ENCODE measurements at regions not wholly inside any gene's neighbourhood (a gene's known extent, or its start where the extent isn't known, plus 50 kb on each side); places are given as distances from the start of the nearest gene placed in this dataset.

- DNase-seq (ENCODE audit: low read depth), result no peak
These were observed 53.8 kb upstream of the RANBP3L start for GRCh38 chr5:36355516-36355915.

- DNase-seq (ENCODE audit: low read depth), result no peak
These were observed 55.2 kb upstream of the RANBP3L start for GRCh38 chr5:36356915-36357314.

- DNase-seq (ENCODE audit: low read depth), result no peak
These were observed 55.8 kb upstream of the RANBP3L start for GRCh38 chr5:36357391-36357975.

DNA sequence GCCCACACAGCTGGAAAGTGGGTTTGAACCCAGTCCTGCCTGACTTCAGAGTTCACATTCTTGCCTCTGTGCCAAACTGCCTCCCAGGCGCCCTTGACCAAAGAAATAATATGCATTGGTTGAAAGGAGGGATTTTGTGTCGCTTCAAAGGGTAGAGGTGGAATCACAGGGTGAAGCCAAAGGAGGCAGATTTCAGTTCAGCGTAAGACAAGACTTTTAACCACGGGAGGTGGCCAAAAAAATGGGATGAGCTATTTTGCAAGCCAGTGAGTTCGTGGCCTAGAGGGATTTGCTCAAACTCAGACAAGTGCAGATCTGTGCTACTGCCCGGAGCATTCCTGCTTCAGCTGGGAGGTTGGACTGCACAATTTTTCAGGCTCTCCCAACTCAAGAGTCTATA lies 57.6 kb upstream of the RANBP3L start:
- no peak for DNase-seq (ENCODE audit: low read depth)

DNA sequence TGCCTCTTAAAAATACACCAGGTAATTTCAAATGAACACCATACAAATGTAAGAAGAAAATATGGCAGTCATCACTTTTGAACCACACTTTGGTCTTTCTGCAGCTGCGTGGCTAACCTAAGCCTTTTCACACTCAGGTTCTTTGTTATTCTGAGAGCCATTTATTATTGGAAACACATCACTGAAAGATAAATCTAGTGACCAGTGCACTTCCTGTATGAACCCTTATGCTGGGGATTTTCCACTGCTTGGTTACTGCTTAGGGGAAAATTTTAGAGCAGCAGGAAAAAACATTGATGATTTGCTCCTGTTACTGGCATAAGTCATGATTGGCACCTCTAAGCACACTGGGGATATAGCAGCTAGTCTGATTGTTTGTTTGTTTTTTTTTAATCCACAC lies 58.6 kb upstream of the RANBP3L start:
- no peak for DNase-seq (ENCODE audit: low read depth)

DNA sequence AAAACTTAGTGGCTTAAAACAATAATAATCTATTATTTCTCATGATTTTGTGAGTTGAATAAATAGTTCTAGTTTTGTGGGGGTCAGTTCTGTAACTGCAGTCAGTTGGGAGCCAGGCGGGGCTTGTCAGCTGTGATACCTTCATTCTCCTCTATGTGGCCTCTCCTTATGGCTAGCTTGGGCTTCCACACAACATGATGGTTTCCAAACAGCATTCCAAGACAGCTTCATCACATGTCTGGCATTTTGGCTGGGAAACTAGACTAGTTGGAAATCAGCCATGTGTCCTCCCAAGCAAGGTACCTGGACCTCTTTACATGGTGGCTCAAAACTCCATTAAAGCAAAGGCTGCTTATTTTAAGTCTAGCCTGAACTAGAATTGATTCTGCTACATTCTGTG lies 61.4 kb upstream of the RANBP3L start:
- DNase-seq (ENCODE audit: low read depth), result no peak

- DNase-seq (ENCODE audit: low read depth), result no peak
These were observed 62.0 kb upstream of the RANBP3L start for GRCh38 chr5:36363744-36364143.

DNA sequence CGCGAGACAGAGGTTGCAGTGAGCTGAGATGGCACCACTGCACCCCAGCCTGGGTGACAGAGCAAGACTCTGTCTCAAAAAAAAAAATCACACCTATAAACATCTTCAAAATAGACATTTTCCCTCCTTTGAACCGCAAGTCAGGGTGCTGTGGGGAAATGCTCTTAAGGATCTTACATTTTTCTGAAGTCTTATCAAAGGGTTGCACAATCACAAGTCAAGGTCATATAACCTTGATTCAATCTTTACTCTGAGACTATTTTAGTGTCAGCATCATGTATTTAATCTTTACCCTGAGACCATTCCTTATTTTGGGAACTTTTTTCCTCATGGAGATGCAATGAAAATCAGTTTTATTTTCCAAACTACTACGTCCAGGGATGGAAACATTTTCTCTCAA lies 62.8 kb upstream of the RANBP3L start:
- DNase-seq (ENCODE audit: low read depth), result no peak

DNA sequence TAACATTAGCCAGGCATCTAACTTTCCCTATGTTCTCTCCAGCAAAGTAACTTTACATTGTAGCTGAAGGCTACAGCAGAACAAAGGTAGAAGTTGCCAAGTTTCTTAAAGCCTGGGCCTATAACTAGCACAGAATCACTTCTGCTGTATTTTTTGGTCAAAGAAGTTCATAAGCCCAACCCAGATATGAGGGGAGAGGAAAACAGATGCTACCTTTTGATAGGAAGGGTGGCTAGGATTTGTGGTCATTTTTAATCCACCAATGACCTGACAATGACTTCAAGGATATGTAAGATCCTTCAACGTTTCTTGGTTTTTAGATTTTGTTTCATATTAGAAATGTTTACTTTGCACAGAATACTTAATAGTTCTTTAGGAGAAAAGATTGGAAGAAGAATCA lies 64.2 kb upstream of the RANBP3L start:
- DNase-seq (ENCODE audit: low read depth), result no peak

GRCh38 chr5:36366883-36367282 lies 65.2 kb upstream of the RANBP3L start:
- no peak for DNase-seq (ENCODE audit: low read depth)

GRCh38 chr5:36367524-36367923 lies 65.8 kb upstream of the RANBP3L start:
- DNase-seq (ENCODE audit: low read depth), result no peak

GRCh38 chr5:36369219-36369690 lies 67.6 kb upstream of the RANBP3L start:
- no peak for DNase-seq (ENCODE audit: low read depth)

GRCh38 chr5:36370073-36370472 lies 68.4 kb upstream of the RANBP3L start:
- no peak for DNase-seq (ENCODE audit: low read depth)

DNA sequence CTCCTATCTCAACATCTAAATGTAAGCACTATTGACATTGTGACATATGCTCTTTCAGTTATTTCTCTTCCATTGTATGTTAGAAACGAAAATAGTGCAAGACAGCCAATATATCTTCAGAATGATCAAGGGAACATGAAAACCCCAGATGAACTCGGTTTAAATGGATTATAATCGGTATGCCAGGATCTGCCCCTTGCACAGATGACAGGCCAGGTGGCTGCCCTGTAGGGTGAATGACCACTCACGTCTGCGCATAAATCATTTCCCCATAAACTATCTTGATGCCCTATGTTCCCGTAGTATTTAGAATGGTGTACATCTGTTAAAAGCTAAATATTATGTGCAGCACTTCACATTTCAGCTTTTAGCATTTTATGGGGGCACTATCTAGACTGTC lies 69.7 kb upstream of the RANBP3L start:
- no peak for DNase-seq (ENCODE audit: low read depth)

DNA sequence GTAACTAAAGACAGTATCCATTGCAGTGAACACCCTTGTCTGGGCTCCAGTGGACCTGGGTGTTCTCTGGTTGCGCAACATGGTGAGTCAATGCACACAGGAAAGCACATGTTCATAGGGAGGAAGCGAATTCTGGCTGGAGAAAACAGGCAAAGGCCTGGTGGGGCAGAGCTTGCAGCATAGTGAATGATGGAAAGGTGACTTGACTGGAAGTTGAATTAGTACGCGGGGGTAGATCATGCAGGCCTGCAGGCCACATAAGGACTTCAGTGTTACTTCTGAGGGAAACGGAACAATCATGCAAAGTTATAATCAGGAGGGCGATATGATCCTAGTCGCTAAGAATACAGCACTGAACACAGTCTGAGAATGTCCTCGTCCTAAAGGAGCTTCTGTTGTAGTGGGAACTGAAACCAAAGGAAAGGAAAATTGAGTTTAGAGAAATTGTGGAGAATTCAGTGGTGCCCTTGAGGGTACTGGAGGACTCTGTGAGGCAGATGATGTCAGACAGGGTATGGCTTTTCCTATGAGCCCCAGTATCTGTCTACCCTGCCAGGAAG lies 71.9 kb upstream of the RANBP3L start:
- DNase-seq (ENCODE audit: low read depth), result no peak

GRCh38 chr5:36374266-36374862 lies 72.7 kb upstream of the RANBP3L start:
- DNase-seq (ENCODE audit: low read depth), result no peak

GRCh38 chr5:36377192-36377591 lies 75.5 kb upstream of the RANBP3L start:
- no peak for DNase-seq (ENCODE audit: low read depth)

DNA sequence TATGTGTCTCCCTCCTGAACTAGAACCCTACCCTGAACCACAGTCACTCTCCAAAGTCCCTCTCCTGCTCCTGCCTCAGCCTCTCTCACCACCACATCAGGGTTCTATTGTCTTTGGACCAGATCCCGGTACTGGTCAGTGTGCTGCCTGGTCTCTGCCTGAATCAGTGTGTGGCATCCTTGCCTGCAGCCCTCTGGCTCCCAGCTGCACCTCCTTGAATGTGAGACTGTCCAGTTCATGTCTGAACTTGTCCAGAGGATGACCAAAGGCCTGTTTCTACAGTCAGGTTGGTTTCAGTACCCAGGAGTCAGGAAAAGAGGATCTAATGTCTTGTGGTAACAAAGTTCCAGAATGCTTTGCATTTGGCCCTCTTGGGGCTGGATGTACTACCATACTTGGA lies 76.8 kb upstream of the RANBP3L start:
- DNase-seq (ENCODE audit: low read depth), result no peak

DNA sequence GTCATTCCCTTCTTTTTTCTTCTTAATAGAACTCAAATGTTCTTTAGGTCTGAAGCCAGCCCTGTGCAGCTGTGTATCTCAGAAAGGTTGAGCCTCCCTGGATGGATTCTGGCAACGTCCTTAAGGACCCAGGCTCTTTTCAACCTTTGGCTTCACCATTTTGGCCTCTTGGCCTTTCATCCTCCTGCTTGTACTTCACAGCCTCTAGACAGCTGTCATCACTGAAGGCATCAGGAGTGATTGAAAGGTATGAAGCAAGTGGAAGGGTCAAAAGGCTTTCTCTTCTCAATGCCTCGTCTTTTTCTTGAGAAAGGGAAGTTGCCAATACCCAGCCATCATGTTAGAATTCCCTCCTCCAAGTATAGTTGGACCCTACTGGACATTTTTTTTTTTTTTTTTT lies 81.2 kb upstream of the RANBP3L start:
- DNase-seq (ENCODE audit: low read depth), result no peak

DNA sequence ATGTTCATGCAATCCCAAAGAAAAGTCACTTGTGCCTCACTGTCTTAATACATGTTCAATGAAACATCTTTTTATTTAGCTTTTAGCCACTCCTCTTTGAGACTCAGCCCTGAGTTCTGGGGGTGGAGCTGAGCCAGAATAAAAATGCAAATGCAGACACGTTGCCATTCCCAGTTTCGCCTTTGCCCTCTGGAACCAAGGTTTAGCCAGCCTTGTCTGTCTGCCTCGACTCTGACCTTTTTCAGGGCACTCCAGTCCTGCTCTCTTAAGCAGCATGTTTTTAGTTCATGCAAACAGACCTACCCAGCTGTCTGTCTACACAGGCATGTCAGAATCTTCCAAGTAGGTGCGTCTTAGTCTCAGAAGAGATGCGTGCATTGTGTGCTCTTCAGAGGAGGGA lies 82.2 kb upstream of the RANBP3L start:
- DNase-seq (ENCODE audit: low read depth), result no peak

- DNase-seq (ENCODE audit: low read depth), result no peak
These were observed 83.1 kb upstream of the RANBP3L start for GRCh38 chr5:36384845-36385244.

- no peak for DNase-seq (ENCODE audit: low read depth)
These were observed 83.8 kb upstream of the RANBP3L start for GRCh38 chr5:36385495-36385894.

DNA sequence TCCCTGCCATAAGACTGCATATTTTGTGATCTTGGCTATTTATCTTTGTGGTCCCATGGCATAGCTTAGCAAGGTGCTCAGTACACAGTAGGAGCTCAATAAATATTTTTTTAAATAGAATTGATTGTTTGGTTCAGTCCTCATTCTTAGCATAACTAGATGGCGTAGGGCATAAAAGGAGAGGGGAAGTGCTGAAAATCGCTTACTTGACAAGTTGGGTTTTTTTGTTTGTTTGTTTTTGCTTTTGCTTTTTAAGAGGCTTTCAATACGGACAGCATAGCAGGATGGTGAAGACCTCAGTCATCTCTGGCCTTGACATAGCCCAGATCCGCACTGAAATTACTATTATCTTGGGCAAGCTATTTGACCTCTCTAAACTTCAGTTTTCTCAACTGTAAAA lies 86.6 kb upstream of the RANBP3L start:
- DNase-seq (ENCODE audit: low read depth), result no peak

- DNase-seq (ENCODE audit: low read depth), result no peak
These were observed 87.5 kb upstream of the RANBP3L start for GRCh38 chr5:36389245-36389644.
